ENCODE measurements at regions not wholly inside any gene's neighbourhood (a gene's known extent, or its start where the extent isn't known, plus 50 kb on each side); places are given as distances from the start of the nearest gene placed in this dataset.

GRCh38 chr5:61737301-61737963 lies 405.4 kb downstream of the ZSWIM6 start:
- no peak for DNase-seq (ENCODE audit: low spot score)

GRCh38 chr5:61737964-61738340 lies 405.9 kb downstream of the ZSWIM6 start:
- no peak for DNase-seq (ENCODE audit: low spot score)

DNA sequence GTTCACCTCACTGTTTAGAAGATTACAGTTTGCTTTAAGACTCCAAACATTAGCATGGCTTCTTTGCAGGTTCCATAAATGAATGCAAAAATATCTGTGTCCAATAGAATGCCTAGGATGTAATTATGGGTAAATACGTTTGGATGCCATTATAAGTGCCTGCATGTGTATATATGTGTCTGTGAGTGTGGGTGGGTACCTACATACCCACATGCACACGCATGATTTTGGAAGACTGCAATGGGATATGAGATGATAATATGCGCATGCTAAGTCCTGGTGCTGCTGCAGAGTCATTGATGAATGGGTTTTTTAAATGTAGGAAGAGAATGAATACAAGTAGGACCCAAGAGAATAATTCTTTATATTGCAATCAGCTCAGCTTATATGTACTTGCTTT lies 406.4 kb downstream of the ZSWIM6 start:
- no peak for DNase-seq (ENCODE audit: low spot score)

DNA sequence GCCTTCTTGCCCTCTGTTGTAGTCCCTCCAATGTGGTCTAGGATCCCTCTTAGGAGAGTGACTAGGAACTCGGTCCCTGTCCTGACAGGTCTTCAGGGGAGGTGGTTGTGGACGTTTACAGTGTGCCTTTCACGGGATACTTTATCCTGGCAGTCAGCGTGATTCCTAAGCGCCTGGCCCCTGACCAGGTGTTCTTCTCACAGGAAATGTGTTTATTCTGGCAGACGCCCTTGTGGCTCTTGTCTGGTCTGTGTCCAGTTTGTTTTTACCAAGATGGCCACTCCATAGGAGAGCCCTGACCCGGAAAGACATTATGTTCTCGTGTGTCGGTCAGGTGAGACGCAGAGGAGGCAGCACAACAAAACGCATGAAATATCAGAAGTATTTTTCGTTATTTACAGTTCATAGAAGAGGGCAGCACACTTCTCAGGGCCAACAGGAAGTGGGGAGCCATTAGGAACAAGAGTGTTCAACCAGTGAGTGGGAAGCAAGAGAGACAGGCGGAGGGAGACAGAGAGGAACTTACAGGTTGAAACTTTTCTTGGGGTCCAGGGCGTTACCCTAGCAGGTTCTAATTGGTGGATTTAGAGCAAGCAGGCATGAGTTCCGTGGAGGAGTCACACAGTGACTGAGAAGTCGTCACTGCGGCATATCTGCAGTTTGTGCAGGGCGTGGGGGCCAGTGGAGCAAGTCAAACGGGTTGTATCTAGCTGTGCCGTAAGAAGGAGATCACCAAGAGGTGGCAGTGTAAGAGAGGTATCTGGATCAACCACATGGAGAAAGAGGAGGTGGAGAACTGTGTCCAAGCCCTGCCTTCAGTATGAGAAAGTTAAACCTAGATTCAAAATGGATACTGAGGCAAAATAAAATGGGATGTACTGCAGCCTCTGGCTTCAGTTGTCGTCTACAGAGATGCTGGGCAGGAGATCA lies 412.9 kb downstream of the ZSWIM6 start:
- DNase-seq (ENCODE audit: low spot score) = no peak

DNA sequence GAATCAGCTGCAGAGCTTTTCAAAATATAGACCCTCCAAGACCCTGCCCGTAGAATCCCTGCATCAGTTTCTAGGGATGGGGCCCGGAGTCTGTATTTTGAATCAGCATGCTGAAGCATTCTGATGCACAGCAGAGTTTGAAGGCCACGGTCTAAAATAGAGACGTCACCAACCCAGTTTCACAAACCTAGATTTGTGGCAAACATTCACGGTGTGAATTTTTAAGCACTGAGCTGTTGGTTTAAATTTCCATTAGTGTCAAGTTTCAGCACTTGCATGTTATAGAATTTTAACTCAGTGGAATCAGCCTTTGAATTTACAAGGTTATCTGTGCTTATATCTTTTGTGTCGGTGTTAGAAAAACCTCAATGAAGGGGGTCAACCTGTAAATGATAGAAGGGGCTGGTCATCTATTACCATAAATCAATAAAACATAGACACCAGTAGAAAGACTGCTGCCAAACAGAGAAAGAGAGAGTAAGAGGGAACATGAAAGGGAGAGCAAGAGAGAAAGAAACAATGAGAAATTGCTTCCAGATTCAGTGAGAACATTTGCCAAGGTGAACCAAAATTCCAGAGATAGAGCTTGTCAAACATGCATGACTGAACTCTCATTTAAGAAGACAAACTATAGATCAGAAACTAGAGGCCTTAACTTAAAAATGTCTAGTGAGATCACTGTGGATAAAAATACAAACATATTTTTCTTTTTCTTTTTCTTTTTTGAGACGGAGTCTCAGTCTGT lies 414.9 kb downstream of the ZSWIM6 start:
- DNase-seq (ENCODE audit: low spot score) = no peak

DNA sequence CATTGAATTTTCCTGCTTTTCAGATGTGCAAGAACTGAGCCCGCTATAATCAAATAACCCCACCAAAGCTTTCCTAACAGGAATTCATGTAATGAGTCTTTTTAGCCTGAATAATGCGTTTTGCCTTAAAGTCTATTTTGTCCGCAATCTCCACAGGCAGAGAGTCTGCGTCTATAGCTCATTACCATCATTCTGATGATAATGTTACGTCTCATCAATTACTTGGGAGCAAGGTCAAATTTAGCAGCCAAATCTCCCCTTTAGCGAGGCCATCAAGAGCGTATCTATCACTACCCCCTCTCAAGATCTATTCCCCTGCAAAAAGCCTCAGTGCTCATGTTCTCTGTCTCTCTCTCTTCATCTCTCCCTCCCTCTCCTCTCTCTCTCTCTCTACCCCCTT lies 416.1 kb downstream of the ZSWIM6 start:
- DNase-seq (ENCODE audit: low spot score) = no peak

DNA sequence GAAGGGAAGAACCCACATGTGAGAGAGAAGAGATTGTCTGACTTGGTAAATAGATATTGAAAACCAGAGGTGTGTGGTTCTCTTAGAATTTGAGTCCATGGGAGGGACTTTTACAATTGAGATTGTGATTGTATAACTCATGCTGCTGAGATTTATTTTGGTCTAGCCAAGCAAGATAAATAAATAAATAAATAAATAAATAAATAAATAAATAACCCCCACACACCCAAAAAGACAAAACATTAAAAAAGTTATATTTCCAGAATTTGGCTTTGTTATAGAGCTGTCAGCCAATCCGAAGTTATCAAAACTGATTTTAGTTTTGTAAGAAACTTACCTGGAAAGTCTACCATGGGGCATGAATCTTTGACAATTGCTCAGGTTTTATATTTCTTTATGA lies 416.6 kb downstream of the ZSWIM6 start:
- DNase-seq (ENCODE audit: low spot score) = no peak

GRCh38 chr5:61752588-61752987 lies 420.5 kb downstream of the ZSWIM6 start:
- no peak for DNase-seq (ENCODE audit: low spot score)

GRCh38 chr5:61754792-61755191 lies 422.7 kb downstream of the ZSWIM6 start:
- no peak for DNase-seq (ENCODE audit: low spot score)

DNA sequence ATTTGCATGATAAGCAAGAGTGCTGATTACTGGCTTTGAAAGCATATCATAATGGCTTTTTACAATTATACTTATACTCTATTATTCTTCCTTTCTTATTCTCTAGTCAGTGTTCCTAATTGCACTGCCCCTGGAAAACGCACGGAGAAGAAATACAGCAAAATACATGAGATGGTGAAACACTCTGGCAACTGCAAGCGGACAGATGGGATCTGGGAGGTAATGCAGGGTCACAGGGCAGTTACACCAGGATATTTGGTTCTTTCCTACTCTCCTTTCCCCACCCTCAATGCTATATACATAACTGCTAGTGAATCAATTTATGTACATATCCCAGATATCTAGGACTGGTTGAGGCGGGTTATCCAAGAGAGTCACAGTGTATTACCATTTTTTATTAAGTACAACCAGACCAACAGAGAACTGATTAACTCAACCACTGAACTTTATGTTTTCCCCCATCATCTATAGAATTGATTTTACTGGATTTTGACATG lies 423.7 kb downstream of the ZSWIM6 start:
- DNase-seq (ENCODE audit: low spot score) = no peak

GRCh38 chr5:61758711-61759110 lies 426.7 kb downstream of the ZSWIM6 start:
- DNase-seq (ENCODE audit: low spot score) = no peak

GRCh38 chr5:61765471-61765870 lies 433.4 kb downstream of the ZSWIM6 start:
- DNase-seq (ENCODE audit: low spot score) = no peak

DNA sequence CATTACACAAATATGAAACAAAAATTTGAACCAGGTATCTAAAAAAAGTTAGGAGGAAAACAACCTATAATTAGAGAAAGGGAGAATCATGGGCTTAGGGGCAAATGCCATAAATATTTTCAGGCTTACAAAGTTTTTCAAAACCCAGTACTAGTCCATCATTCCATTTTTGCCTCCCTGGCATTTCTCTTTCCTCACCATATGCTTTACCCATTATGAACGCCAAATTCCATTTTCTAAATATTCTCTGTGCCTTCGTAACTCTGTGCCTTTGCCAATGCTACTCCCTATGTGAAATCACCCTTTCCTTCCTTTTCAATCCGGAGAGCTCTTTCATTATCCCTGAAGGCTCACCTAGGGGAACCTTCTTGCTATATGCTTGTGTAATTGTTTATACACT lies 434.1 kb downstream of the ZSWIM6 start:
- no peak for DNase-seq (ENCODE audit: low spot score)

GRCh38 chr5:61767231-61768080 lies 435.4 kb downstream of the ZSWIM6 start:
- DNase-seq (ENCODE audit: low spot score) = no peak

- DNase-seq (ENCODE audit: low spot score) = no peak
These were observed 436.7 kb downstream of the ZSWIM6 start for GRCh38 chr5:61768692-61769281.

DNA sequence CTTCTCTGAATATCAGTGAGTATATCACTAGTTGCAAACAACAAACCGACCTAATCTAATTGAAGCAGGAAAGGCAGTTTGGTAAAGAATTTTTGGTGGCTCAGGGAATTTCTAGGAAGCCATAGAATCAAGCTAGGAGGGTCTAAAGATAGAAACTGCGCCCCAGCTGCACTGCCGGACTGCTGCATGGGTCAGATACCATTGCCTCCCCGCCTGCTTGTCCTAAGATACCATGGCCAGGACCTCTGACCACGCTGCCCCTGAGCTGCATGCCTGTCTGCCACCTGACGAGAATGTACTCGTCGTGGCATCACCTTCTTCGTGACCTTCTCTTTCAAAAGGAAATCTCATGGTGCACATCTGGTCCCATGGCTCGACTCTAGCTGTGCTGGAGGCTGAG lies 439.0 kb downstream of the ZSWIM6 start:
- DNase-seq (ENCODE audit: low spot score) = no peak

DNA sequence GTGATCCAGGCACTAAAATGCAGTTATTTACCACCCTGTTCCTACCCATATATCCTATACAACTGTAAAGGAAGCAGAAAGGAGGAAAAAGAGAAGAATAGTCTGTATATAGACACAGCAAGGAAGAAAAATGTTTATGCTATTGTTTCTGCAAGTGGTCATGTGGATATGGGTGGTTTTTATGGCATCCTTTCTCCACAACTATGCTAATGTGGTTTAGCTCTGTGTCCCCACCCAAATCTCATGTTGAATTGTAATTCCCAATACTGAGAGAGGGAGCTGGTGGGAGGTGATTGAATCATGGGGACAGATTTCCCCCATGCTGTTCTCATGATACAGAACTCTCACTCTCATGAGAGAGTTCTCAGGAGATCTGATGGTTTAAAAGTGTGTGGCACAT lies 439.8 kb downstream of the ZSWIM6 start:
- no peak for DNase-seq (ENCODE audit: low spot score)

GRCh38 chr5:61775901-61776300 lies 443.8 kb downstream of the ZSWIM6 start:
- no peak for DNase-seq (ENCODE audit: low spot score)

DNA sequence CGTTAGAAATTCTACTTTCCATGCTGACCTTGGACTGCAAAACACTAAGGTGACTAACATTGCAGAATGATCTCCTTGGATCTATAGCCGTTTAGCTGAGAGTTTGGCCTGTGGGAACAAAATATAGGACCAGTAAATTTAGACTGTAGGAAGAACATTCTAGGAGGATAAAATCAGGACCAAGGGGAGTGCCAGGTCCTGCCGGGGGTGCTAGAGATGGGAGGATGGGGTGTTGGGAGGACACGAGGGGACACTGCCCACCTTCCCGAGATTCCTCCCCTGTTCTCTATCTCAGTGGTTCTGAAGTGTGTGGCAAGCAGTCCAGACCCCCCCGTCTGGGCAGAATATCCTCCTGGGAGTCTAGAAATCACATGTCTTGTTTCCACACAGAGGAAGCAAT lies 445.2 kb downstream of the ZSWIM6 start:
- DNase-seq (ENCODE audit: low spot score) = no peak

DNA sequence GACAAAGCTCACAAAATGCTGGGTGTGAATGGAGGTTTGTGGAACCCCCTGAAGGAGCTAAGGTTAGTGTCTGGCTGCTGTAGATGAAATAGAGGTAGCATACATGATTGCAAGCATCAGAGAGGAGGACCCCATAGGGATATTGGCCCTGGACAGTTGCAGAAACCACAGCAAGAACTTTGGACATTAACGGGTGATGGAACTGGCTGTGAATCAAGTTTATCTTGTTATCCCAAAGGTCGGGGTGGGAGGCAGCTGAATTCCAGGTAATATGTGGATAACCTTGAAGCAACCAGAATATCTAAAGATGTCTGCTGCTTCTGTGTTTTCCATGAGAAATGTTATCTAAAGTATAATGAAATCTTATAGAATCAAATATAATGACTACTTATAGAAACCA lies 447.7 kb downstream of the ZSWIM6 start:
- no peak for DNase-seq (ENCODE audit: low spot score)

GRCh38 chr5:61783481-61783880 lies 451.4 kb downstream of the ZSWIM6 start:
- DNase-seq (ENCODE audit: low spot score) = no peak

Measured in mesenteric fat pad (tissue), 1 donor.